CD1c-positive myeloid dendritic cell (primary cell): ENCODE measurements at regions not wholly inside any gene's neighbourhood (a gene's known extent, or its start where the extent isn't known, plus 50 kb on each side); places are given as distances from the start of the nearest gene placed in this dataset.

Source experiments
- DNase-seq: peaks from one replicate; pipeline ENCODE4 v3.0.0-alpha.2; 2016; ENCODE audit errors: extremely low spot score

- DNase-seq: no peak
These were observed 931.0 kb upstream of the LRRTM1 start for GRCh38 chr2:81235601-81236000.

- no peak for DNase-seq
These were observed 930.2 kb upstream of the LRRTM1 start for GRCh38 chr2:81234711-81235110.

GRCh38 chr2:81225756-81226155 lies 921.2 kb upstream of the LRRTM1 start:
- DNase-seq: no peak

- DNase-seq: no peak
These were observed 909.0 kb upstream of the LRRTM1 start for GRCh38 chr2:81213598-81213997.

GRCh38 chr2:81206216-81206615 lies 901.7 kb upstream of the LRRTM1 start:
- no peak for DNase-seq

GRCh38 chr2:81196933-81197628 lies 892.5 kb upstream of the LRRTM1 start:
- no peak for DNase-seq

GRCh38 chr2:81196383-81196851 lies 891.9 kb upstream of the LRRTM1 start:
- no peak for DNase-seq

GRCh38 chr2:81195774-81196382 lies 891.3 kb upstream of the LRRTM1 start:
- no peak for DNase-seq

- no peak for DNase-seq
These were observed 890.6 kb upstream of the LRRTM1 start for GRCh38 chr2:81195017-81195773.

- DNase-seq: no peak
These were observed 890.0 kb upstream of the LRRTM1 start for GRCh38 chr2:81194581-81194980.

GRCh38 chr2:81194176-81194575 lies 889.6 kb upstream of the LRRTM1 start:
- DNase-seq: no peak

GRCh38 chr2:81181845-81182244 lies 877.3 kb upstream of the LRRTM1 start:
- DNase-seq: no peak

- no peak for DNase-seq
These were observed 866.9 kb upstream of the LRRTM1 start for GRCh38 chr2:81171447-81171846.

GRCh38 chr2:81163583-81163982 lies 859.0 kb upstream of the LRRTM1 start:
- no peak for DNase-seq

GRCh38 chr2:81158505-81158904 lies 854.0 kb upstream of the LRRTM1 start:
- DNase-seq: no peak

- no peak for DNase-seq
These were observed 843.8 kb upstream of the LRRTM1 start for GRCh38 chr2:81148323-81148722.

GRCh38 chr2:81136296-81136695 lies 831.7 kb upstream of the LRRTM1 start:
- no peak for DNase-seq

- DNase-seq: no peak
These were observed 792.8 kb upstream of the LRRTM1 start for GRCh38 chr2:81097361-81097760.

GRCh38 chr2:81093031-81093430 lies 788.5 kb upstream of the LRRTM1 start:
- DNase-seq: no peak

GRCh38 chr2:81087646-81088045 lies 783.1 kb upstream of the LRRTM1 start:
- DNase-seq: no peak

- no peak for DNase-seq
These were observed 779.5 kb upstream of the LRRTM1 start for GRCh38 chr2:81084101-81084500.

GRCh38 chr2:81078631-81079030 lies 774.1 kb upstream of the LRRTM1 start:
- DNase-seq: no peak

- no peak for DNase-seq
These were observed 773.5 kb upstream of the LRRTM1 start for GRCh38 chr2:81078102-81078501.
